SK-N-SH (cell line): ENCODE measurements at regions not wholly inside any gene's neighbourhood (a gene's known extent, or its start where the extent isn't known, plus 50 kb on each side); places are given as distances from the start of the nearest gene placed in this dataset.

Source experiments
- CTCF ChIA-PET: fragments of 300-600, 350-600 bp; formaldehyde crosslinking; extraction: SDS; loops from one replicate; lab custom pipeline; 2021; lab: Yijun Ruan, JAX
- POLR2A ChIA-PET: fragments of 350-600 bp; sonication (Branson Sonifier 250); formaldehyde crosslinking; extraction: SDS; loops from one replicate; lab custom pipeline; 2020; ENCODE audit warnings: antibody characterized with exemption, inconsistent platforms; lab: Yijun Ruan, JAX
- DNase-seq: peaks from one replicate; pipeline ENCODE4 v3.0.0; 2012
- H2AFZ ChIP-seq: fragments of 200-600 bp; sonication (generic); 2 replicates; pipeline ENCODE4 v1.8.1; 2016; ENCODE audit warnings: antibody characterized with exemption, mild to moderate bottlenecking, low read depth
- H3F3A ChIP-seq: fragments of 200-600 bp; sonication (generic); replicated peaks from 2 replicates; pipeline ENCODE3; 2016; ENCODE audit warnings: antibody characterized with exemption, mild to moderate bottlenecking; ENCODE audit not compliant: insufficient read depth
- H3K27ac ChIP-seq, 2 experiments: fragments of 200-500 bp in 1 of 2; fragments of 200-600 bp in 1 of 2; sonication (Bioruptor generic) in 1 of 2; sonication (generic), shearing (Covaris generic) in 1 of 2; 2 replicates each; pipeline versions ENCODE4 v1.5.1 to v1.6.1; 2014 to 2016; ENCODE audit warnings: low read depth in 2 of 2, inconsistent platforms in 1 of 2, low read length in 1 of 2, mild to moderate bottlenecking in 1 of 2, mixed read lengths in 1 of 2
- H3K27me3 ChIP-seq: fragments of 200-600 bp; sonication (generic), shearing (Covaris generic); 2 replicates; pipeline ENCODE4 v1.6.1; 2016; ENCODE audit warnings: mixed run types; ENCODE audit not compliant: insufficient read depth
- H3K36me3 ChIP-seq, 2 experiments: fragments of 200-500 bp in 1 of 2; fragments of 200-600 bp in 1 of 2; sonication (Bioruptor generic) in 1 of 2; sonication (generic) in 1 of 2; replicated peaks in 1 of 2; 2 replicates each; pipeline versions ENCODE3 to v1.5.1; 2014 to 2016; ENCODE audit warnings: low read length in 1 of 2, mild to moderate bottlenecking in 1 of 2; ENCODE audit not compliant: insufficient read depth in 2 of 2, control insufficient read depth in 1 of 2
- H3K4me1 ChIP-seq, 2 experiments: fragments of 200-500 bp in 1 of 2; fragments of 200-600 bp in 1 of 2; sonication (Bioruptor generic) in 1 of 2; sonication (generic), shearing (Covaris generic) in 1 of 2; 2 replicates each; pipeline versions ENCODE4 v1.5.1 to v1.6.1; 2014 to 2016; ENCODE audit warnings: low read depth in 1 of 2, low read length in 1 of 2, mixed run types in 1 of 2; ENCODE audit not compliant: insufficient read depth in 2 of 2, control insufficient read depth in 1 of 2
- H3K4me2 ChIP-seq: fragments of 200-600 bp; sonication (generic), shearing (Covaris generic); 2 replicates; pipeline ENCODE4 v1.6.1; 2017; ENCODE audit warnings: mixed run types
- H3K4me3 ChIP-seq, 2 experiments: fragments of 200-500 bp in 1 of 2; fragments of 200-600 bp in 1 of 2; sonication (Bioruptor generic) in 1 of 2; sonication (generic), shearing (Covaris generic) in 1 of 2; 2 replicates each; pipeline versions ENCODE4 v1.5.1 to v1.8.1; 2014 to 2016; ENCODE audit warnings: low read depth in 2 of 2, inconsistent platforms in 1 of 2, low read length in 1 of 2, mild to moderate bottlenecking in 1 of 2, mixed read lengths in 1 of 2, moderate library complexity in 1 of 2
- H3K79me2 ChIP-seq: fragments of 200-600 bp; sonication (generic); 2 replicates; pipeline ENCODE4 v1.8.1; 2017; ENCODE audit warnings: mild to moderate bottlenecking; ENCODE audit not compliant: insufficient read depth
- H3K9ac ChIP-seq: fragments of 200-600 bp; sonication (generic); 2 replicates; pipeline ENCODE4 v1.6.1; 2017; ENCODE audit warnings: mixed run types
- H3K9me2 ChIP-seq: fragments of 200-600 bp; sonication (generic); 2 replicates; pipeline ENCODE4 v1.6.1; 2017; ENCODE audit warnings: mixed run types
- H3K9me3 ChIP-seq: fragments of 200-600 bp; sonication (generic); 2 replicates; pipeline ENCODE4 v1.6.1; 2017; ENCODE audit warnings: mixed run types, mild to moderate bottlenecking, moderate library complexity
- H4K20me1 ChIP-seq: fragments of 200-600 bp; sonication (generic); 2 replicates; pipeline ENCODE4 v1.6.1; 2017; ENCODE audit warnings: mild to moderate bottlenecking, mixed run types; ENCODE audit not compliant: insufficient read depth
- CHD2 ChIP-seq: fragments of 150-350 bp; IDR thresholded peaks from 2 replicates; pipeline ENCODE4 v1.6.1; 2018; ENCODE audit warnings: low read length; ENCODE audit not compliant: partially characterized antibody
- CTCF ChIP-seq: fragments of 200-600 bp; sonication (generic); IDR thresholded peaks from 2 replicates; pipeline ENCODE4 v1.6.1; 2017; ENCODE audit warnings: antibody characterized with exemption, mild to moderate bottlenecking, moderate library complexity
- FOXM1 ChIP-seq: IDR thresholded peaks from 2 replicates; pipeline ENCODE4 v1.4.0; 2012; ENCODE audit warnings: low read depth, mild to moderate bottlenecking
- IRF3 ChIP-seq: fragments of 150-350 bp; IDR thresholded peaks from 2 replicates; pipeline ENCODE4 v1.6.1; 2016; ENCODE audit warnings: mild to moderate bottlenecking, low read depth, low read length
- MXI1 ChIP-seq: IDR thresholded peaks from 2 replicates; pipeline ENCODE4 v1.6.1; 2012; ENCODE audit warnings: mild to moderate bottlenecking, low read depth, low read length, improper control_type of control experiment
- PBX3 ChIP-seq: IDR thresholded peaks from 2 replicates; pipeline ENCODE4; 2012
- RFX5 ChIP-seq: IDR thresholded peaks from 2 replicates; pipeline ENCODE4 v1.6.1; 2012; ENCODE audit warnings: mild to moderate bottlenecking, improper control_type of control experiment, low read length
- TAF1 ChIP-seq: IDR thresholded peaks from 2 replicates; pipeline ENCODE4 v1.6.1; 2012; ENCODE audit warnings: low read depth, mild to moderate bottlenecking, low read length, moderate library complexity, borderline replicate concordance
- TCF12 ChIP-seq: IDR thresholded peaks from 2 replicates; pipeline ENCODE4 v1.4.0; 2012
- TEAD4 ChIP-seq: IDR thresholded peaks from 2 replicates; pipeline ENCODE4 v1.4.0; 2012; ENCODE audit warnings: mild to moderate bottlenecking, borderline replicate concordance; ENCODE audit not compliant: insufficient read depth
- USF1 ChIP-seq: IDR thresholded peaks from 2 replicates; pipeline ENCODE4 v1.4.0; 2012; ENCODE audit warnings: low read depth, borderline replicate concordance
- YY1 ChIP-seq: IDR thresholded peaks from 2 replicates; pipeline ENCODE4 v1.4.0; 2012; ENCODE audit warnings: low read depth, mild to moderate bottlenecking
- WGBS: methylation state at CpG from one replicate; pipeline ENCODE4 v1.1.6; 2017; ENCODE audit warnings: low lambda C conversion rate; 5-methylcytosine and 5-hydroxymethylcytosine counted together
- TF ChIP-seq, protein P1 (sequence below): IDR thresholded peaks from 2 replicates; pipeline ENCODE4 v1.4.0; 2012; ENCODE audit warnings: low read depth

- TF ChIP-seq IRF3 (no peak), FOXM1 (no peak), TAF1 (no peak)
- TF ChIP-seq, protein P1, sequence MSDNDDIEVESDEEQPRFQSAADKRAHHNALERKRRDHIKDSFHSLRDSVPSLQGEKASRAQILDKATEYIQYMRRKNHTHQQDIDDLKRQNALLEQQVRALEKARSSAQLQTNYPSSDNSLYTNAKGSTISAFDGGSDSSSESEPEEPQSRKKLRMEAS: no peak
- no peak for DNase-seq
Measured at GRCh38 chr3:27978440-27978839, 256.3 kb upstream of the EOMES start.

GRCh38 chr3:27985369-27986035, 255.9 kb upstream of the CMC1 start:
- POLR2A ChIA-PET: no interaction called here
- H3K9ac ChIP-seq: no peak overlapping the region
- no peak overlapping the region for H2AFZ ChIP-seq
- no peaks in the 10 kb centered on the region for H3K36me3 ChIP-seq
- 18% methylated on average over 4 of the region's 4 CpGs for WGBS
- H4K20me1 ChIP-seq: no peaks in the 10 kb centered on the region
- DNase-seq: no peak
- no peak for TF ChIP-seq PBX3
- TF ChIP-seq YY1: no peak
- no peak for TF ChIP-seq CHD2
- TF ChIP-seq IRF3: no peak
- TF ChIP-seq MXI1: no peak
- TF ChIP-seq CTCF: no peak
- no peak for TF ChIP-seq RFX5
- no peak for TF ChIP-seq TEAD4
- no peak for TF ChIP-seq USF1
- no peak for TF ChIP-seq TCF12
- no peaks in the 10 kb centered on the region for H3K79me2 ChIP-seq
- H3K9me3 ChIP-seq: no peaks in the 10 kb centered on the region
- no peaks in the 10 kb centered on the region for H3K9me2 ChIP-seq
- no peaks in the 10 kb centered on the region for H3F3A ChIP-seq
- no peaks in the 10 kb centered on the region for H3K4me1 ChIP-seq
- no peaks in the 10 kb centered on the region for H3K27me3 ChIP-seq
- H3K4me2 ChIP-seq: no peak overlapping the region
- H3K4me3 ChIP-seq: no peak overlapping the region
- CTCF ChIA-PET: no interaction called here
- no peak overlapping the region for H3K27ac ChIP-seq

More at GRCh38 chr3:27978440-27978839, 256.3 kb upstream of the EOMES start:
- H3K27me3 ChIP-seq: no peaks in the 10 kb centered on the region
- no peak overlapping the region for H2AFZ ChIP-seq
- no peaks in the 10 kb centered on the region for H3K36me3 ChIP-seq
- ChIA-PET POLR2A (no interaction called here), CTCF (no interaction called here)
- H3F3A ChIP-seq: no peaks in the 10 kb centered on the region
- no peak overlapping the region for H3K27ac ChIP-seq
- H3K4me3 ChIP-seq: no peak overlapping the region
- no peaks in the 10 kb centered on the region for H4K20me1 ChIP-seq
- no peak overlapping the region for H3K9ac ChIP-seq
- H3K9me3 ChIP-seq: no peaks in the 10 kb centered on the region
- no peaks in the 10 kb centered on the region for H3K79me2 ChIP-seq
- WGBS: 9% methylated on average over 3 of the region's 3 CpGs
- H3K4me1 ChIP-seq: no peaks in the 10 kb centered on the region
- no peaks in the 10 kb centered on the region for H3K9me2 ChIP-seq
- no peak overlapping the region for H3K4me2 ChIP-seq
